Suppressor macrophage (primary cell): ENCODE measurements at regions not wholly inside any gene's neighbourhood (a gene's known extent, or its start where the extent isn't known, plus 50 kb on each side); places are given as distances from the start of the nearest gene placed in this dataset.

Experiments used
- DNase-seq, 4 experiments: peaks; one replicate each; pipeline ENCODE4 v3.0.0-alpha.2; 2020 to 2022

GRCh38 chr3:190252080-190252479 lies 70.2 kb downstream of the CLDN1 start:
- peak; percentile 40 to 76 (median 58) for DNase-seq

GRCh38 chr3:190249414-190249813 lies 72.8 kb downstream of the CLDN1 start:
- DNase-seq, result no peak

DNA sequence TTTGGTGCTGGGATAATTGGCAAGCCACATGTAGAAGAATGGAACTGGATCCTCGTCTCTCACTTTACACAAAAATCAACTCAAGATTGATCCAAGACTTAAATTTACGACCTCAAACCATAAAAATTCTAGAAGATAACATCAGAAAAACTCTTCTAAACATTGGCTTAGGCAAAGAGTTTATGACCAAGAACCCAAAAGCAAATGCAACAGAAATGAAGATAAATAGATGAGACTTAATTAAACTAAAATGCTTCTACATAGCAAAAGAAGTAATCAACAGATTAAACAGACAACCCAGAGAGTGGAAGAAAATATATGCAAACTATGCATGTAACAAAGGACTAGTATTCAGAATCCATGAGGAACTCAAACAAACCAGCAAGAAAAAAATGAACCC lies 80.1 kb downstream of the CLDN1 start:
- DNase-seq, result no peak

DNA sequence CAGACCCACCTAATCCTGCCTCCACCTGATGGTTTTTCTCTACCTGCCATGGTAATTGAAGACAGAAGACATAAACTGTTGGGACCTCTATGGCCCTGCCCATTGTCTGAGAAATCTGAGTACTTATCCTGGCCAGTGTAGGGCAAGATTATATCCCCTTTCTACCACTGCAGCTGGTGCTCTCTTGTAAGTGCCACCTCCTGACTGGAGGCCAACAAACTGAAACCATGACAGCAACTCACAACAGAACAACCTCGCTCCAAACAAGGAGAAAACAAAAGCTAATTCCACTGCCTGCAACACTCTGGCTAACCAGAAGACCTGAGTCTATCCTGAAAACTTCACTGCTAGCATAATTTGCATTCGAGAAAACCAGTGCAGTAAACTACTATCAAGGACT lies 82.9 kb downstream of the CLDN1 start:
- no peak for DNase-seq

GRCh38 chr3:190238871-190239270 lies 83.4 kb downstream of the CLDN1 start:
- DNase-seq, result no peak

DNA sequence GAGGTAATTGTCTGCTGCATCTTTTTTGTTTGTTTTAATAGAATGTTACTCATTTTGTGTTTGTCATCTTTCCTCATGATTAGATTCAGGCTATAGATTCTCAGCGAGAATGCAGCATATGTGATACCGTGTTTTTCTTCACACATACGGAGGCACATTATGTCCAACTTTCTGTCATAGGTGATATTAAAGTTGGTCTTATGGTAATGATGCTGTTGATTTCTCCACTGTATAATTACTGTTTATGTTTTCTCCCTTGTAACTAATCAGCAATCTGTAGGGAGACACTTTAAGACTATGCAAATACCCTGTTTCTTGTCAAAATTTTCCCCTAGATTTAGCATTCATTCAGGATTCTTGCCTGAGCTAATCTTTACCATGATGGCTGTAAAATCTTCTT lies 87.6 kb downstream of the CLDN1 start:
- DNase-seq, result no peak

DNA sequence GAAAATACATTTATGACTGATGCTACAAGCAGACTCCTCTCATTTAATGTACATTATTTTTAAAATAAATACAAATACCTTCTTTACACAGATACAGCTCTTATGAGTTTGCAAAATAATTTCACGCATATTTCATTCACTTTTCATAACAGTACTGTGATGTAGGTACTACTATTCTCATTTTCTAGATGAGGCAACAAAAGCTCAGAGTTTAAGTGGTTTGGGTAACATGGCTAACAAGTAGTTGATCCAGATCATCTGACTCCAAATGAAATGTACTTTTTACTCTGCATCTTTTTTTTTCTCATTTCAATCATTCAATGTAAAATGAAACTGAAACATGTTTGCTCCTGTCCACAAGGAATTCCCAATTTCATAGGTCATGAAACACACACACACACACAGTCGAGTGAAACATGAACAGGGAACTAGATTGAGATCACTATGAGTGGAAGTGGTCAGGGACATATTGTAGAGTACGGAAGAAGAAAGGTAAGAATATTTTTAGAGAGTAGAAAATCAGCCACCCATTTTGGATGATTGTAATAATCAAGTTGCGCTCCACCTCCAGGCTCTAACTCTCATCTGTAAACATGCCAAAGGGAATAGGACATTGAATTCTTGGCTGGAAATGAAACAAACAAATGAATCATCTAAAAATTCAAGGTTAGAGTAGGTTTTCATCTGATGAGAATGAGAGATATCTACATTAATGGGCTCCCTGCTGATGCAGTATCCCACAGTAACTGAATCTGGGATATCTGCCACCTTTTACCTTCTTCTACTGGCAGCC lies 92.4 kb downstream of the CLDN1 start:
- peak in 2 of 4 experiments; percentile 10 to 28 for DNase-seq

DNA sequence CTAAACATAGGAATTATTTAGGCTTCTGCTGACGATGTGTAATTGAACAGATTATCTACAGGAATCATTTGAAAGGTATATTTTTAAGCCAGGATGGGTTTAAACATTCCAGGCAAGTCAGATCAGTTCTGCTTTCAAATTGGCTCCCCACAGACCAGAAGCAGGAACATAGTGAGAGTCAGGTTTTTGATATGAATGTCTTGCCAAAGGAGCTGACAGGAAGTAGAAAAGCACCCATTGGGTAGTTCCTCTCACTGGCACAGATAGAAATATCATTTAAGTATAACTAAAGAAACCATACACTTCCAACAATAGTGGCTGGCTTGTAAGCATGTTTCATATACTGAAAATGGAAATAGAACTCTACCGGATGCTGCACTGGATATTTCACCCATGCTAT lies 95.2 kb downstream of the CLDN1 start:
- peak; percentile 30 to 63 (median 54) for DNase-seq

- DNase-seq, result peak; percentile 37 to 74 (median 56)
These were observed 97.2 kb downstream of the CLDN1 start for GRCh38 chr3:190224863-190225692.

GRCh38 chr3:190224456-190224855 lies 97.8 kb downstream of the CLDN1 start:
- no peak for DNase-seq

DNA sequence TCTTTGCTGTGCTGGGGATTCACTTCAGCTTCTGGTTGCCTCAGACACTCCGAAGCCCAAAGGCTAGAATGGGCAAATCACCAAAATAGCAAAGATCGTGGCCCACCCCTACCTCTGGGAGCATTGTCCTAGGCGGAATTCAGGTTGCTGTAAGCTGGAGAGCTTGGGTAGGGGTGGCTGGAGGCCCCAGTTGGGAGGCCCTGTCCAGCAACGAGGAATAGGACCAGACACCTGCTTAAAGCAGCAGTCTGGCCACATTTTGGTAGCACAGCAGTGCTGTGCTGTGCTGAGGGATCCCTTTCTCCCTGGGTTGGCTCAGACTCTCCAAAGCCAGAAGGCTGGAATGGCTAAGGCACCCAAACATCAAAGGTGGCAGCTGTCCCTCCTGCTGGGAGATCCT lies 99.3 kb downstream of the CLDN1 start:
- no peak for DNase-seq

GRCh38 chr3:190222360-190222759 lies 99.9 kb downstream of the CLDN1 start:
- DNase-seq, result no peak

GRCh38 chr3:190220362-190220761 lies 99.7 kb upstream of the P3H2 start:
- DNase-seq, result no peak

DNA sequence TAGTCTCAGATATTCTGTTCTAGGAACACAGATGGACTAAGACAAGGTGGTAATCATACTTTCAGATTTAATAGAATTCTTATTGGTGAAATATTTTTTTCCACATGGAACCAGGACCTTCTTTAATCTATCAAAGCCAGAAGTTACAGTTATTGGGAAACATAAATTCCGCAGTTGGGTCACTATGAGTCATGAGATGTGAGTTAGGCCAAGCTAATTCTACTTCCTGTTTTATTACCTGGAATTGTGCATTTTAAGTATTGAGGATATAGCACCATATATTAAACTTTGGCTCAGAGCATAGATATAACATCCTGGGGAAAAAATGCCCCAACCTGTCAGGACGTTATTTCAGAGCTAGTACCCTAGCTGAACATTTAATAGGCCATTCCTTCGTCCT lies 96.4 kb upstream of the P3H2 start:
- DNase-seq, result peak; percentile 38 to 77 (median 62)

DNA sequence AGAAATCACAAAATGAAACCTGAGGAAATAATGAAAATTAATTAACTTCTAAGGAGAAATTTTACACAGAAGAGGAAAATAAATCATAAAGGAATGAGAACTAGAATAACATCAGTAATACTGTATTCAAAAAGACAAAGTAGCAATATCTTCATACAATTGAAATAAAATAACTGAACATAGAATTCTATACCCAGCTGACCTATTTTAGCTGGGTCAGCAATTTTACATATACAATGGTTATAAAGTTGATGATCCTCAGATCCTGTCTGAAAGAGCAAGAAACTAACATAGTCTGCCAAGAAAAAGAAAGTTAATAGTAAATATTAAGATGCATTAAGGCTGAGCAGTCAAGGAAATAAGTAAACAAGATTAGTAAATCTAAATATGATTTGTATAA lies 93.0 kb upstream of the P3H2 start:
- no peak for DNase-seq

GRCh38 chr3:190210608-190211007 lies 89.9 kb upstream of the P3H2 start:
- DNase-seq, result no peak

GRCh38 chr3:190209533-190209932 lies 88.8 kb upstream of the P3H2 start:
- DNase-seq, result no peak

- DNase-seq, result peak in 1 of 4 experiments; percentile 19
These were observed 87.5 kb upstream of the P3H2 start for GRCh38 chr3:190208196-190208595.

DNA sequence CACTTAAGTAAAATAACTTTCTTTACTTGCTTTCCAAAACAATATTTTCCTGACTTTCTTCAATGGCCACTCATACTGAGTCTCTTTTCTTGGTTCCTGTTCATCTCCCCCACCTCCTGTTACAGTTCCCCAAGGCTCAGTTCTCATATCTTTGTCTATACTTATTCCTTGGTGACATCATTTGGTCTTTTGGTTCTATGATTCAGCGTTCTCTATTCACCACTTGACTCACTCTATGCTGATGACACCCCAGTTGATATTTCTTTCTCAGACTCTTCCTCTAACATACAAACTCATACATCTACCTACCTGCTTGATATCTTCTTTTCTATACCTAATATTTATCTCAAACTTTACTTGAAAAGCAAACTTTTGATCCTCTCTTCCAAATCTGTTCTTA lies 85.0 kb upstream of the P3H2 start:
- DNase-seq, result peak; percentile 55 to 87 (median 70)

- no peak for DNase-seq
These were observed 83.5 kb upstream of the P3H2 start for GRCh38 chr3:190204200-190204599.

GRCh38 chr3:190197346-190197763 lies 76.7 kb upstream of the P3H2 start:
- no peak for DNase-seq

- no peak for DNase-seq
These were observed 73.8 kb upstream of the P3H2 start for GRCh38 chr3:190194506-190194905.

DNA sequence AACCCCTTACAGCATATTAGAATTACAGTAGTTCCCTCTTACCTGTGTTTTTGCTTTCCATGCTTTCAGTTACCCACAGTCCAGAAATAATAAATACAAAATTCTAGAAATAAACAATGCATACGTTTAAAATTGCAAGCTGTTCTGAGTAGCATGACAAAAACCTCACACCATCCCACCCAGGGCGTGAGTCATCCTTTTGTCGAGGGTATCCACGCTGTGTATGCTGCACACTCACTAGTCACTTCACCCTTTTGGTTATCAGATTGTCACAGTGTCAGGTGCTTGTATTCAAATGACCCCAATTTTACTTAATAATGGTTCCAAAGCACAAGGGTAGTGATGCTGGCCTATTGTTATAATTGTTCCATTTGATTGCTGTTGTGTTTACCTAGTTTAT lies 72.5 kb upstream of the P3H2 start:
- no peak for DNase-seq

DNA sequence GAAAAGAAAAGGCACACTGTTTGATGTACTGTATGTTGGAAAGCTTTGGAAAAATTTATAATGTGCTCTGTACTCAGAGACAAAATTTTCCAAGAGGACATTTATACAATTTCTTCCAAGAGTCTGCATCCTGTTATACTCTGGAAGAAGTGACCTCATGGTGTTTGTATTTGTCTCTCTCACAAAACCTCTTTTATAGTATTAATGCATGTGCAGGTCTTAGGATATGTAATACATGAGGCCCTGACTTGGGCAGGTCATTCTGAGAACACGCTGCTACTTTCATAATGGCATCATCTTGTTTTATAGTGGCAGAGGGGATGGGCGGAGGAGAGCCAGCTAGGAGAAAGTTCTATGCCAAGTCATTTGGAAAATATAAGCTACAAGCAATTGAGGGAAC lies 72.0 kb upstream of the P3H2 start:
- no peak for DNase-seq
